Stimulated activated CD8-positive, alpha-beta memory T cell treated with anti-CD3 and anti-CD28 coated beads, Interleukin-4, amount 100 ng/mL, for 1 hour (primary cell): ENCODE measurements at regions not wholly inside any gene's neighbourhood (a gene's known extent, or its start where the extent isn't known, plus 50 kb on each side); places are given as distances from the start of the nearest gene placed in this dataset.

Experiments used
- DNase-seq, 2 donors: peaks; one replicate each; pipeline ENCODE4 v3.0.0-alpha.2; 2020; ENCODE audit warnings: low read depth in 2 of 2, low spot score in 1 of 2

- DNase-seq: no peak
These were observed 58.9 kb downstream of the NUDT11 start for GRCh38 chrX:51437521-51437920.

- DNase-seq: no peak
These were observed 61.3 kb downstream of the NUDT11 start for GRCh38 chrX:51435101-51435500.

DNA sequence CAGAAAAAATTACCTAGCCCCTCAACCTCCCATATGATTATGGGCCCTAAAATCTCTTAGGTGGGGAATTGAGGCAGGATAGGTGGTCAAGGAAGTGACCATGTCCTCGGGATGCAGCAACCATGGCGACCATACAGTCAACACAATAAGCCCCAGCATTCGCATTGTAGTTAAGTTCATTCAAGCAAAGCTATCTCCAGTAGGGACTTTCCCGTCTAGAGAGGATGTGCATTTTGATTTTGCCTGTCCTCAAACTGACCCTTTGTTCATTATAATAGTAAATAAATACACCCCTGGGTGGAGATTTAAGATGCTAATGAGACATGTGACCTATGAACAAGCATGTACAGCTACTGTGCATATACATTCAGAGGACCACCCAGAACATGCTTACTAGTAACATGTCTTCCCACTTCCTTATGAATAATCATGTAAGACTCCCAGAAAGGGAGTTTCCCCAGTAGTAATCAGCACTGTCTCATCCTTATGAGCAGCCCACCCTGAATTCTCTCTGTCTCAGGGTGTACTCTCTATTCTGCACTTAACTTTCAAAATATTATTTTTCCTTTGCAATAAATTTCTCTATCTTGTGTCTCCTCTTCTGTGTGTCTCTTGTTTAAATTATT, 74.3 kb downstream of the NUDT11 start:
- no peak for DNase-seq

- DNase-seq: no peak
These were observed 75.8 kb downstream of the NUDT11 start for GRCh38 chrX:51420610-51421009.

- no peak for DNase-seq
These were observed 75.8 kb downstream of the NUDT10 start for GRCh38 chrX:51408462-51408861.

- DNase-seq: no peak
These were observed 75.1 kb downstream of the NUDT10 start for GRCh38 chrX:51407520-51408409.

GRCh38 chrX:51406688-51407519, 74.3 kb downstream of the NUDT10 start:
- no peak for DNase-seq

GRCh38 chrX:51404445-51404844, 71.8 kb downstream of the NUDT10 start:
- DNase-seq: no peak

DNA sequence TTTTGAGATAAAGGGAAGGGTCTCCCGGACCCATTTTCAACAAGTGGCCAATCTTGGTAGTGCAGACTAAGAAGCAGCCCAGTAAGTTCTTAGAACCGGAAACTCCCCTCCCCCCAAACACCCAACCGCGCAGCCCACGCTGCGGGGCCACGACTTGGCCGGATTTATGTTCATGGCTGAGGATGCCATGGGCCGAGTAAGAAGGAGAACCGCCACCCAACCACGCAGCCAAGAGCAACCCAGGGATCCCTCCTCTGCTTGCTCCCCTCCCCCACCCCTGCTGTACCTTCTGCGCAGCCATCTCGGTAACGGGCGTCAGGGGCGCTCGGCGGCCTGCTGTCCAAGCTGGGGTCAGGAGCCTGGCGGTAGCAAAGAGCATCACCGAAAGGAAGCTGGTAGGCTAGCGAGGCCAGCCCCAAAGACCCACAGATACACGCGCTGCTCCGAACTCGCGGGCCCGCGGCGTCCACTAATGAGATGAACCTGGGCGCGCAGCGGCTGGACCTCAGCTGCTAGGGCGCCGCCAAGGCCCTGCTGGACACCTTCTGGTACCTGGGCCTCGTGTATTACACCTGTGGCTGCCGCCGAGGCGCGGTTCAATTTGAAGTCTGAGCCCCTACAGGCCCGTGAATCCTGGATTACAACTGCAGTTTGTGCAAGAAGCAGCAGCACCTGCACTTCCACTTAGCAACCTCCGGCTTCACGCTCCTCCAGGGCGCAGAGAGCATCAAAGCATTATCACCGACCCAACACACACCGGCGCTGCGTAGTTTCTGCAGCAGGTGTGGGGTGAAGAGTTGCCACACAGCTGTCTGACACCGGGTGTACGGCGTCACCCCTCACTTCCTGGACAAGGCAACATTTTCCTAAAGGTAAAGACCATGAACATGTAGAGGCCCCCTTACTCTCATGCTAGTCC, 63.4 kb downstream of the NUDT10 start:
- peak; percentile 16 to 26 for DNase-seq

DNA sequence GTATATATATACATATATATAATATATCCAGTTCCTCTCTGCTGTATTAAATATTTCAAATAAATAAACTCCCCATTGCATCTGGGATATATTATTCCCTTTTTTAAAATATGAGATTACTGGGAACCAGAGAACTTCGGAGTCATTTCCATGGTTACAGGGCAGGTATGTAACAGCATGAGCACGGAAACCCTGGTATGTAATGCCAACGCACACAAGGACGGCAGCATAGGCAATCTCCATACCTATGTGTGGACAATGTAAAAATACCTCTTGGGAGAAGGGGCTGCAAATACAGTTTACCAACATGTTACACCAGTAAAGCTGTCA, 62.8 kb downstream of the NUDT10 start:
- no peak for DNase-seq
